NCI-H774 (cell line): ENCODE measurements at regions not wholly inside any gene's neighbourhood (a gene's known extent, or its start where the extent isn't known, plus 50 kb on each side); places are given as distances from the start of the nearest gene placed in this dataset.
A peak's percentile ranks its signal among the peaks of the same experiment; 100 is the strongest.
"Not testable (repeated sequence)": the region's sequence is repeated elsewhere in the genome, so short reads cannot be mapped to it uniquely, and the experiment has no call there.

Source experiments
- DNase-seq: peaks from one replicate; lab custom pipeline; 2025; lab: John Stamatoyannopoulos, UW

- DNase-seq, result no peak
Measured at GRCh38 chr3:176631165-176631564, 566.1 kb downstream of the TBL1XR1 start.

DNA sequence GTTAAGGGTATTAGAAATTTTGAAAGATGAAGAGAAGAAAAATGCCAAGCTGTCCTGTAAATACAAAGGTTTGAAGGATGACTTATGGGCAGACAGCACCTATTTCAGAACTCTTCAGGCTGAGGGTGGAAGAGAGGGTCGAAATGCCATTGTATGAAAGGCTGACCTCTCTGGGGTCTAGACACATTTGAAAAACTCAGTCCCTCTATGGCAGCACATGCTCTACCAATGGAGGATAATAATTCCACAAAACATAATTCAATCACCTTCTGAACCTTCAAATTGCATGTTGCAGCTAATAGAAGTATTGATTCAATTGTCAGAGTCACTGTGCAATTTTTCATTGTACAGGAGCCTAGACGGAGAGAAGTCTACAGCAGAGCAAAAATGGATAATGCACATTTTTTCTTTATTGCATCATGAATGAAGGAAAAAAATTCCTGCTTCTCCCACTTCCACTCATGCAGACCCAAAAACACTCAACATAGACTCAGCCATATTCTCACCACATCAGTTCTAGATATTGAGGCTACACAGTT lies 569.1 kb downstream of the TBL1XR1 start:
- DNase-seq, result no peak

DNA sequence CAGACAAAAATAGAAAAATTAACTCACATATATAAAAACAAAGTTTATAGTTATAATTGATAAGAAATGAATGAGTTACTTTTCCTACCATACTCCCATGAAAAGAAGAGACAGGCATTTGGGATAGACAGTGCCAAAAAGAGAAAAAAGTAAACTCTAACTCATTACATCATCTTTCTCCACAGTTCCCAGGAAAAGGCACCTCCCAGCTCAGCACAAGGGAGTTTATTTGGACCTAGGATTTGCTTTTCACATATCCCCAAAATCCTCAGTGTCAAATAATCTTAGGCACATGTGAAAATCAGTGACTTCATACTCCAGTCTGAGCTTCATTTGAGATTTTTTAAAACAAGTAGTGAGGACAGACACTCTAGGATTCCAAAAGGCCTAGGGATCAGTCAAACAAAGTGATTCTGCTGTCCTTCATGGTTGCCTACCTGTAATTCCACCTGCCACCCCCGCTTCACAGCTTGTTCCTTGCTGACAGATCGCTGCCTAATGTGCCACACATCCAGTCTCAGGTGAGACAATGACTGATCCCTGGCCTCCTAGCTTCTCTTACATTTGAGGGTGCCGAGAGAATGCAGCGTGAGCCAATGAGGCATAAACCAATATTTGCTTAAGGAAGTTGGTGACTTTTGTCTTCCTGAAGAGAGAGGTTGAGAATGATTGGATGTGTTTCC lies 573.7 kb downstream of the TBL1XR1 start:
- peak; percentile 5 for DNase-seq

GRCh38 chr3:176619833-176620232 lies 577.4 kb downstream of the TBL1XR1 start:
- no peak for DNase-seq

DNA sequence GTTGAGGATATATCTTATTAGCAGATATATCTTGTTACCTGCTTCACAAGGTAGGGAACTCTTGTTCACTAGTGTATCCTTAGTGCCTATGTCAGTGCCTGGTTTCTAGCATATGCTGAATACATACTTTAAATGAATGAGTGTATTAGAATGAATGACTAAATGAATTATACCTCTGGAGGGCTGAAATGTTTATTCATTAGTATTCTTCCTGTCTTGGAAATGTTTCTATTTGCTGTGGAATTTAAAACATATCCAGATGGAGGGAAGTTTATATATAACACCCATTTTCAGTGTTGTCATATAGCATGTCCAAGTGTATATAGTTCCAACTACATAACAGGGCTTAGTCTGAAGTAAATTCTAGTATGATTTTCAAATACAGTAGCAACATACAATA lies 581.5 kb downstream of the TBL1XR1 start:
- no peak for DNase-seq

DNA sequence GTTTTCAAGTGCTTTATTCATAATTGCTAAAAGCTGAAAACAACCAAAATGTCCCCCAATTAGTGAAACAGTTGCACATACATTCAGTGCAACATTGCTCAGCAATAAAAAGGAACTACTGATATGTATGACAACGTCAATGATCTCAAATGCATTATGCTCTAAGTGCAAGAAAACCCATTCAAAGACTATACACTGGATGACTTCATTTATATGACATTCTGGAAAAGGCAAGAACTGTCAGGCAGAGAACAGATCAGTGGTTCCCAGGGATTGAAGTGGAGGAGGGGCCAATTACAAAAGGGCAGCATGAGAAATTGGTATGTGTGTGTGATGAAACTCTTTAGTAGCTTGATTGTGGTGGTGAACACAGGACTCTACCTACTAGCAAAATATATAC lies 585.6 kb downstream of the TBL1XR1 start:
- no peak for DNase-seq

GRCh38 chr3:176609361-176609760 lies 587.9 kb downstream of the TBL1XR1 start:
- no peak for DNase-seq

- DNase-seq, result not testable (repeated sequence)
Measured at GRCh38 chr3:176605553-176605952, 591.7 kb downstream of the TBL1XR1 start.

- DNase-seq, result no peak
Measured at GRCh38 chr3:176595307-176595706, 602.0 kb downstream of the TBL1XR1 start.

- DNase-seq, result no peak
Measured at GRCh38 chr3:176590722-176591121, 606.6 kb downstream of the TBL1XR1 start.

DNA sequence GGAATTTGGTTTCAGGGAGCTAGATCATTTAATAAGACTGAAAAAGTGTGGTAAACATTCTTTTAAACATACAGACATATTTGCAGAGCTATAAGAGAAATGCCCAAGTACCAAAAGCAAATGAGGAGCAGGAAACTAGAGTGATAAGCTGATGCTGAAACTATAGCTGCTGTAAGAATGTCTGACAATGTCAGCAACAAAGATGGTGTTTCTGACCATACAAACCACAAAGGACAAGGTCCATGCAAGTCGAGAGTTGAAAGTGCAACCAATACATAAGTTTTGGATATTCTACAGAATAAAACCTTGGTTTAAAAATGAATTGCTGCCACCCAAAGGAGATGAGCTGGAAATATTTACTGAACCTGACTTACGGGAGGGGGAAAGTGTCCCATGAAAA lies 610.2 kb downstream of the TBL1XR1 start:
- no peak for DNase-seq

- no peak for DNase-seq
Measured at GRCh38 chr3:176584413-176585176, 612.7 kb downstream of the TBL1XR1 start.

GRCh38 chr3:176583956-176584355 lies 613.3 kb downstream of the TBL1XR1 start:
- no peak for DNase-seq

- DNase-seq, result no peak
Measured at GRCh38 chr3:176581589-176581988, 615.7 kb downstream of the TBL1XR1 start.

GRCh38 chr3:176579711-176580185 lies 617.5 kb downstream of the TBL1XR1 start:
- DNase-seq, result no peak

DNA sequence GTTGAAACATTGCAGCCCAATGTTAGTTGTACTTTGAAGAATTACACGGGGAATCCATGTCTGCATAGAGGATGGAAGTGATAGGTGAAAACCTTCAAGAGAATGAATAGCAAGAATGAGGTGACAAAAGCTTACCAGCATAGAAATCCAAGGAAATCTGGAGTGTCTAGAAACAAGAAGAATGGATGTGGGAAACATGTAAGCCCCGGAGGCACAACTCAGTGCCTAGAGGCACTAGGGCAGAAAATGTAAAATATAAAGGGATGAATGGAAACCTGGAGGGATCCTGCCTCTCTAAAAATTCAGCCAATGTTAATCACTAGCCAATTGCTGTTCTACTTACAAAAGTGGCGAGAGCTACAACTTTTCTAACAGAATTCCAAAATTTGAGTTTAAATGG lies 619.0 kb downstream of the TBL1XR1 start:
- DNase-seq, result no peak

GRCh38 chr3:176577447-176577846 lies 619.8 kb downstream of the TBL1XR1 start:
- DNase-seq, result no peak

- no peak for DNase-seq
Measured at GRCh38 chr3:176574786-176575185, 622.5 kb downstream of the TBL1XR1 start.

- no peak for DNase-seq
Measured at GRCh38 chr3:176571926-176572325, 625.4 kb downstream of the TBL1XR1 start.

DNA sequence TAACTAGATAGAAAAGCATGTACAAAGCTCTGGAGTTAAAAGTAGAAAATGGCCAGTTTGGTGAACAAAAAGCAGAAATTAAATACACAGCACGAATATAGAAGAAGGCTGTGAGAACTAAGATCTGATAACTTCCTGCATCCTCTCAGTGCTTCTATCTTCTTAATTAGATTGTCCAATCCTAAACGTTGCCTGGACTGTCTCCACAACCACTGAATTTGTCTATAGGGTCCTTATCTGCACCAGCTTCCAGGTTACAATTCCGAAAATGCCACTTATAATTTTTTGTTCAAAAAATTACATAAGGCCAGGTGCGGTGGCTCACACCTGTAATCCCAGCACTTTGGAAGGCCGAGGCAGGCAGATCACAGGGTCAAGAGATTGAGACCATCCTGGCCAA lies 626.3 kb downstream of the TBL1XR1 start:
- no peak for DNase-seq

- no peak for DNase-seq
Measured at GRCh38 chr3:176568189-176568588, 629.1 kb downstream of the TBL1XR1 start.

DNA sequence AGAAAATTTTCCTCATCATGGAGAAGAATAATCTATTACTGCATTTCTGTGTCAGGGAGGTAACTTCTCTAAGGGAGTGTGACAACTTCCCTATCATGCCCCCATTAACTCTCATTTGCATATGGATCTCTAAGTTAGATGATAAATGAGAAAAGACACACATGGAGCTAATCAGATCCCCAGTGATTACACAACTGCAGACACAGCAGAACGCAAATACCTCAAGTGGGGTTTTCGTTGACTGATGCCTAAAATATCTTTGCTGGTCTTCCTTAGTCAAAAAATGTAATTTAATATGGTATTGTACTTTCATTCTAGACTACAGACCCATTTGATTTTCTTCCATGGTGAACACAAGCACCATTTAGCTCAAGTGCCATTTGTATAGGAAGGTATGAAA lies 630.5 kb downstream of the TBL1XR1 start:
- DNase-seq, result no peak

- no peak for DNase-seq
Measured at GRCh38 chr3:176562331-176562730, 635.0 kb downstream of the TBL1XR1 start.
